Inflammatory macrophage (primary cell): ENCODE measurements at regions not wholly inside any gene's neighbourhood (a gene's known extent, or its start where the extent isn't known, plus 50 kb on each side); places are given as distances from the start of the nearest gene placed in this dataset.
"Not testable (repeated sequence)": the region's sequence is repeated elsewhere in the genome, so short reads cannot be mapped to it uniquely, and the experiment has no call there.

Experiments used
- DNase-seq, 2 donors: peaks; one replicate each; pipeline ENCODE4 v3.0.0-alpha.2; 2020 to 2022

DNA sequence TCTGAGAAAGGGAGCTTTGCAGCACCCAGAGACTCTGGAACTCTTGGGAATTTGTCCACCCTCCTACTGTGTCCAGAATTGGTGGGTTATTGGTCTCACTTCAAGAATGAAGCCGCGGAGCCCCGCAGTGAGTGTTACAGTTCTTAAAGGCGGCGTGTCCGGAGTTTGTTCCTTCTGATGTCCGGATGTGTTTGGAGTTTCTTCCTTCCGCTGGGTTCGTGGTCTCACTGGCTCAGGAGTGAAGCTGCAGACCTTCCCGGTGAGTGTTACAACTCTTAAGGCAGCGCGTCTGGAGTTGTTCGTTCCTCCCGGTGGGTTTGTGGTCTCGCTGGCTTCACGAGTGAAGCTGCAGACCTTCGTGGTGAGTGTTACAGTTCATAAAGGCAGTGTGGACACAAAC, 824.7 kb downstream of the LRRTM4 start:
- not testable (repeated sequence) for DNase-seq

DNA sequence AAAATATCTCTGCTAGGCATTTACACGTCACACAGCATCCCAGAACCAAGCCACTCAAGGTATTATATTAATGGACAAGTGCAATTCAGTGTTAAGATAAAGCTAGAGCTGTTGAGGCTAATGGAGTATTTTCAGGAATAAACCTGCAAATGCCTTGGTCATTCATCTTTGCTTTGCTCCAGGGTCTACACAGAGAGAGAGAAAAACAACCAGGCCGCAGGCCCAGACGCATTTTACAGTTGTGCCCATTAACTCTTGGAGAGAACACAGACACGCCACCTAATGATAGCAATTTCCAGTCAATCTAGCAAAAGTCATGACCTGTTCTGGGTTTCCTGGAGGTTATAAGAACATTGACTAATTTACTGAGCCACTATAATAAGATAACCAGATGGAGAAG, 829.3 kb downstream of the LRRTM4 start:
- no peak for DNase-seq

DNA sequence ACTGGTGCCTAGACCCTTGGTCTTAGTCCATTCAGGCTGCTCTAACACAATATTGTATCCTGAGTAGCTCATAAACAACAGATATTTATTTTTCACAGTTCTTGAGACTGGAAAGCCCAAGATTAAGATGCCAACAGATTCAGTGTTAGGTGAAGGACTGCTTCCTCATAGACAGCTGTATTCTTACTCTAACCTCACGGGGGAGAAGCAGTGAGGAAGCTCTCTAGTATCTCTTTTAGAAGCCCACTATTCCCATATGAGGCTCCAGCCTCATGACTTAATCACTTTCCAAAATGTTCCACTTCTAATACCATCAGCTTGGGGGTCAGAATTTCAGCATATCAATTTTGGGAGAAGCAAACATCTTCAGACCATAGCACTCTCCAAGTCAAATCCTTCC, 833.4 kb downstream of the LRRTM4 start:
- no peak for DNase-seq

DNA sequence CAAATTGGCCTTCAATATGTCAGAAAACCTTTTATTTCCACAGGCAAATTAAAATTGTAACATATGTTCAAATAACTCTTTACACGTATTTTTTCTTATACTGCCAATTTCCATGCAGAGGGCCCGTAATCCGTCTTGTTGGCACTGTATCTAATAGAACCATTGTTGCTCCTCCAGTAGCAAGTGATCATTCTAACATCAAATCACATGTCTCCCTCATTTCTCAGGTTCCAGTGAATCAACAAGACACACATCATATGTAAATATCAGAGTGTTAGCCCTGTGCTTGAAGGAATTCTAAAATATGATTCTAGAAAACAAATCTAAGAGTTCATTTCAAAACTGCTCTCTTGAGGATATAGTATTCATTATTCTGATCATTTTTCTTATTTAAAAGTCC, 834.3 kb downstream of the LRRTM4 start:
- no peak for DNase-seq

DNA sequence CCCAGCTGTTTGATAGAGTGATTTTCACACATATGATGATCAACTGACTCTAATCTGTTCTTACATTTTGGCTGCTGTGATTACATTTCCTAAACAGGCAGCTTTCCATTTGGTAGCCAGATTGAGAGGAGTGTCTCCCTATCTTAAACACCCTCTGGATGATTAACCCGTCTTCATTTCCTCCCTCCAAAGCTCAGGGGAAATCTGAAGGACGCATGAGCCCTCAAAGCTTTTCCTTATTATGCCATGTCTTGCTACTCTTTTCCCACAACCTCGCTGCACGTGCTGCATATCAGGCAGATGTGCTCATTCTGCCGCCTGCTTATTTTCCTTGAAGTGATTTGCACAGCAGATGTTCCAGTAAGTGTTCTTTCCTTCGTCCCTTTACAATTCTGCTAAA, 837.4 kb downstream of the LRRTM4 start:
- DNase-seq = no peak

DNA sequence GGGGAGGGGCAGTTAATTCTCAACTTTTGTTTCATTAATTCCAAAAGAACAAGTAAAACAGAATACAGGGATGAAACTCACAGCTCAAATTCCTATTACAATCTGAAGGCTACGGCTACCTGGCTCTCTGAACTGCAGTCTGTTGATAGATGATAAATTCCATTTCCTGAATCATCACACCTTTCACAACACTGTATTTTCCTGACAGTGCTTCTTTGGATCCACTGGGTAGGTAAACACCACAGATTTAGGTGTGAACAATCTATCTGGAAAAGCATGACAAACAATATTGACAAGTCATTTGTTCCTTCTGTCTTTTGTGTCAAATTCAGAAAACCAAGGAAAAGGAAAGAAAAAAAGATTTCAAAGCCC, 843.2 kb downstream of the LRRTM4 start:
- no peak for DNase-seq

DNA sequence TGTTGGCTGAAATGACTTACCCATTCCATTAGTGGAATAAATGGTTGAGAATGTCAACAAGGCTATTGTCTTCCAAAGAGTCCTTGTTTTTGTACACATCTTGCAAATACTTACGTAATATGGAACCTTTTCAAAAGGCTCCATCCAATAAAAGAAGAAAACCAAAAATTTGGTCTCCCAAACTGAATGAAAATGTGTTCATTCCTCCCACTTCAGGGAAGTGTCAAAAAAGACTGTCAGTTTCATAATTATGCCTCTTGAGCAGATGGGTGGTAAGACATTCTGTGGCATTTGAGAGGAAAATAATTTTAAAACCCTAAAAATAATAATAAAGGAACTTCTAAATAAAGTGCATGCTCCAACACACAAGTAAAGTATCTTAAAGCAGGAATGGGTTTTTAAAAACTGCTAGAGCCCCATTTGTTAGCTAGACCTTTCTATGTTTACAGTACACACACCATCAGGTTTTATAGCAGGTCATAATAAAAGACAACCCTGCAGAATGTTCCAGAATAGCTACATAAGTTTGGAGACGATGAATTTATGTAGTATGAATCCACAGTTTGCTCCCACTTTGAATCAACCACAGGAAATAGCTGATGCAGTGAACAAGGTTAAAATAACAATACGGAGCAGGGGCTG, 843.7 kb downstream of the LRRTM4 start:
- DNase-seq = no peak

DNA sequence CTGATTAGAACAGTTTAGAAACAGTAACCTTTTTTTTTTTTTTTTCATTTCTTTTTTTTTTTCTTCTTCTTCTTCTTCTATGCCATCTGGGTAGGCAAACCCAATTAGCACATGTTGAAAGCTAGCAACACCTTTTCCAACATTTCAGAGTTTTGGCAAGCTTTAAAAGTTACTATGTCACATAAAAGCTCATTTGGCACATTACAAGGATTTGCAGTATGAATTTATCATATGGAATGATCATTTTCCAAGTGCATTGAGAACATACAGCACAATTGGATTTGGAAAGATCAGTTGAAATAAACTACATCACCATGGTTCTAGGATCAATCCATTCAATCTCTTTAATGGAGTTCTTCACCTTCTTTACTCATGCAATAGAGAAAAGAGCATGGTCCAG, 847.0 kb downstream of the LRRTM4 start:
- DNase-seq = no peak

DNA sequence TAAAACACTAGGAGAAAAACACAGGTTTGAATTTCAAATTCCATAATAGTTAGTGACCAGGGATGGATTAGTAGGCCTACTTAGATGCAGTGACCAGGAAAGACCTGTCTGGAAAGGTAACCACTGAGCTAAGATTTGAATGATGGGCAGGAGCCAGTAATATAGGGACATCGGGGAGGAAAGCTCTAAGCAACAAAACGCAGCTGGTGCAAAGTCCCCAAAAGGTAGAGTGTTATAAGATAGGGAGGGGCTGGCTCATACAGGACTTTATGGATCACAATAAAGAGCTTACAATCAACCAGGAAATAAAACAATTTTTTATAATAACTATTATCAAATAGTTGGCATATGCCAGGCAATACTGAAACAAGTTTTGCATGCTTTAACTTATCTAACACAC, 849.4 kb downstream of the LRRTM4 start:
- DNase-seq = no peak

DNA sequence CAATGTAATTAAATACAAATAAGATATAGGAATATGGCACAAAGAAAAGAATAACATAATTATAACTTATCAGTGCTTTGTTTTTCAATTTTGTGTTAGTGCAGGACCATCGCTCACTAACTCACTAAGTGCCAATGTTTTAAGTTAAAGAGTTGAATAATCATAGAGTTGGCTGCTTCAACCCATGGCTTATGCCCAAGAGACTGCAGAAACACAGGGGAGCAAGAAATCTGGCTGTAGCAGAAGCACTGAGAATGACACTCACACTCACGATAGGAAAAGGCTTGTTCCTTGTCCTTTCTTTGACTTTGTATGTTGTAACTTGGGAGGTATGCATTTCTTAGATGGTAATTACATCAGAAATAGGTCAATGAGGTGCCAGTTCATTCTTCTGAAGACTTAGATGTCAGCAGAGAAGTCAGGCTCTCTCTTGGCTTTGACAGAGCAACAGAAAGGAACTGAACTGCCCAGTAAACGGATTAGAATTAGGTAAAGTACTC, 852.2 kb downstream of the LRRTM4 start:
- no peak for DNase-seq

DNA sequence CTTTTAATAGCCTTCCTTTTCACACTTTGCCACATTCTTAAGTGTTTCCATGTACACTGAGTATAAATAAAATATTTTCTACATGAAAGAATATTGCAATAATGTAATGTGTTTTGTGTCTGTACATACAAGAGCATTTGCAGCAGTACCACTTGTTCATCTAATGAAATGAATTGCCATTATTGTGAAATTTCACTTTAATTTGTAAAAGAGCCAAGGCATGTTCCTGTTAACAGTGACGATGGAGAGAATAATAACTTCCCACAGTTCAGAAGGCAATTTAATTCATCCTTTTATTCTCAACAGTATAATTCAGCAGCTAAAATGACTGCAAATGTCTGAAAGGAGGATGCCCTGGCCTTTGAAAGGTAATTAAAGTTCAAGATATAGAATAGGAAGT, 853.9 kb downstream of the LRRTM4 start:
- DNase-seq = no peak

DNA sequence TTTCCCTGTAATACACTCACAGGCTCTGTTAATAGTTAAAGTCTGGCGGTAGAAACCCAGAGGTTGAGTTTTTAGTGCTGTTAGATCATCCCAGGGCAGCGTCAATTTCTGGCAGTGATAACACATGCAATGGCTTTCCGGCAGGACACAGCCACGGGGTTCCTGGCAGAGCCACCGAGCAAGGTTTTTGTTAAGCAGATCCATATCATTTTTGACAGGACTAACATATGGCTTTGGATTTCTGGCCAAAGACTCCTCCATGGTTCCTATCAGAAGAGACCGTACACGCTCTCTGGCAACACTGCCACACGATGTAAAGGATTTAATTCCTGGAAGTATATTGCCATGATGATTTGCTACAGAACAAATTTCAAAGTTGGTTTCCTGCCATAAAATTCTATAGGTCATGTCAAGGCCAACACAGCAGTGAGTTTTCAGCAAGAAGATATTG, 854.3 kb downstream of the LRRTM4 start:
- no peak for DNase-seq

DNA sequence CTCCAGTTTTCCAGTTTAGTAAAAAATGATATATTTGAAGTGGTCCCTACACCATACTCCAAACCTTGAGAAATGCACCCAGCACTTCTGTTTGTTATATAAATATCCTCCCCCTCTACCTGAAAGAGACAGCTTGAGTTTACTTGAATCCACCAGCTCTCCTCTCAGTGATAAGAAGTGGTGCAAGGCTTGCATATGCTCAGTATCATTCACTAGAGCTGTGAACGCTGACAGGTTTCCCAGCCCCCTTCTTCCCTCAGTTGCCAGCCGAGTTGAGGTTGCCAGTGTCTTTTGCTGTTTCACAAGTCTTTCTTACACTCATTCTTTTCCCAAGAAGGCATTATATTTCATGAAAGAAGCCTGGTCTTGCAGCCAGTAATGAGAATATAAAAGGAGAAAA, 880.0 kb downstream of the LRRTM4 start:
- DNase-seq = no peak

DNA sequence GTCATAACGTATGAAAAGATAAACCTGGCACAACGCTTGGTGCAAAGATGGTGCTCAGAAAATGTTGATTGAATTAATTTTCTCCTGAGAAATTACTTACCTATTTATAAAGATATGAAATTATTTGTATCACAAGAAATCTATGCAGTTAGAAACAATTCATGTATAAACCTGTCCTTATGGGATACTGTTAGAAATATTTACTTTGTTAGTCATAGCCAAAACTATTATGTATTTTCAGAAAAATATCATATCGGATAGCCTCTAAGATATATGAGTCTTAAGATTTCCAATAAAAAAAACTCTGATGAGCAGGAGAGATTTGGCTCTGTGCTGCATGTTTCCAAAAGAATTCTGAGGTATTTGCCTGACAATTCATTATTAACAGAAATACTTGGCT, 880.7 kb downstream of the LRRTM4 start:
- no peak for DNase-seq

DNA sequence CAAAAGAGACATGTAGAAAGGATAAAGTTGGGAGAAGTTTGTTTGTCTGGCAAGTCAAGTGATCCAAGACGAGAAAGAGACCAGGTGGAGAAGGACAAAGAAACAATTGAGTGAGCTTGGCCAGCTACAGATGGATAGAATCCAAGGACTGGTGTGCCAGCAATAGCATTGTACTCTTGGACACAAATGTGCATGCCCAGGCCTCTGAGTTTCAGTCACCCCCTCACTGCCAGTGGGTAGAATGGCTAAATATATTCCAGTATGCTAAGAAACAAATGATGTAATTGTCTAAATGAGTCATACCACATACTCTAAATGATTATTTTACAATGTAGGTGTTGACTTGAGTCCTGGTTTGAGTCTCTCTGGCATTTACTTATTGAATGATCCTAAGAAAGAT, 881.3 kb downstream of the LRRTM4 start:
- no peak for DNase-seq

DNA sequence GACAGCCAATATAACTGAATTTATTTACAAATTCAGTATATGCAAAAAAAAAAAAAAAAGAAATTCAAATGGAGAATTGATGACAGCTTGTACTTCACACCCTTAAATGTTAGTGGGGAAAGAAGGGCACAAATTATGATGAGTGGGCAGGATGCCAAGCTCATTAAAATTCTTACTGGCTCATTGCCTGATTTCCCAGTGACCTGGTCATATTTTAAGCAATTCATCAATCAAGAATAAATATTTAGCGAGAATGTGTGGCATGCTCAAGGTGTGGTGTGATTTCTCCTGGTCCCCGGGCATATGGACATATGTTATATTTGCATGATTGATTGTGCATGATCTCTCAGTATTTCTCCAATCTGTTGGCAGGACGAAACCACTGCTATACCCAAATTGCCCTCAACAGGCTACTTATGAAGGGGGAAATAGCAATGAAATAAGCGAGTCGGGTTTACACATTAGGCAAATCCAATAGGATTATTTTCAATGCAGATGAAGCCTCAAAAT, 883.0 kb downstream of the LRRTM4 start:
- no peak for DNase-seq

DNA sequence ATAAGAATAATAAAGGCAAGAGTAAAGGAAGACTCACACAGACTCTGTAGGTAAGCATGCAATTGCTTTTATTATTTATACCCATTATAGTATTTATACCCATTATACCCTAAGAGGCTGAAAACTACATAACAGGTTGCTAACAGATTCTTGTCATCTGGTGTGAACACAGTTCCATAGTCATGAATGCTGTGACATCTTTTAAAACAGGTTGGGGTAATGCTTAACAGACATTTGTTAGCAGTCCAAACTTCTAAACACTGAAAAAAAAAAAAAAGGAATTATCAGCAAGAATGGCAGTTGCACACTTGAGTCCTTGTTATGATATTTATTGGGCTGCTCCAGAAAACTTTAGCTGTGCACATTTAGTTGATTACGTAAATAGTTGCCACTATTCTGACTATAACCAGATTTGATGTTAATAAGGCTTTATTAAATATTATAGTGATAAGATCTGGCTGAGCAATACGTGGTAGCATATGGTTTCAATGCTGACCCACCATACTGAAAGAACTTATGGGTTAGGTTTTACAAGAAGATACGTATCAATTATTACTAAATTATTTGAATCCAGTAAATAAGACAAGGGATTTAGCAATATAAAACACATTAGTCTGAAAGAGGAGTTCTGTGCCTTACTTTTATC, 888.8 kb downstream of the LRRTM4 start:
- no peak for DNase-seq

DNA sequence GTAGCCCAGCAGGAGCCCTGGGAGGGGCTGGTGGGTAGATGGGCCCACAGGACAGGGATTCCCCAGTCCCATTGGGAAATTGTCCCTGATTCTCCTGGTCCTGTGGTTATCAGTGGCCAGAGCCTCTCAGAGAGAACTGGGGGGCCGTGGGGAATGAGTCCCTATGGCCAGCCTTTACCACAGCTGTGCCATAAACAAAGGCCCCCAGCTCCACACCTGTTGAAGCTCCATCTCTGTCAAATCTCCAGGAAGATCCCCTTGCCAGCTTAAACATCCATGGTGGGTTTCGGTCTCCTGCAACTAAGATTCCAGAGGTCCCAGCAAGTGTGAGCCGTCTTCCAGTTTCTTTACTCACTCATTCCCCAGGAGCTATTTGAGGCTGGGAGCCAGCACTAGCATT, 897.1 kb downstream of the LRRTM4 start:
- DNase-seq = no peak

DNA sequence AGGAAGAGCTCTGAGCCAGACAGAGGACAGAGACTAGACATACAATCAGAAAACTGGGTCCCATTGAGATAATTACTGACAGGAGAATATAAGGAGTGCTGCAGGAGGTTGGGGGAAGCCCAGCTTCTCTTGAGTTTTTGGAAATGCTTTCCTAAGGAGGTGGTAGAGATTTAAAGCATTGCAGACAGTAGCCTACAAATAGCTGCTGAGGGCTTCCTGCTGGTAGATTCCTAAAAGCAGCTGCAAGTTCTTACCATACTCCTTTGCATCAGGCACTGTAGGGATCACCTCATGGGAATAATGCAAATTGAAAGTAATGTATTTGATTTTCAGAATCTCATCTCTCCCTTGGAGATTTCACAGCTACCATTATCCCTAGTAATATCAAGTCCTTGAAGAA, 902.6 kb upstream of the GCFC2 start:
- no peak for DNase-seq

DNA sequence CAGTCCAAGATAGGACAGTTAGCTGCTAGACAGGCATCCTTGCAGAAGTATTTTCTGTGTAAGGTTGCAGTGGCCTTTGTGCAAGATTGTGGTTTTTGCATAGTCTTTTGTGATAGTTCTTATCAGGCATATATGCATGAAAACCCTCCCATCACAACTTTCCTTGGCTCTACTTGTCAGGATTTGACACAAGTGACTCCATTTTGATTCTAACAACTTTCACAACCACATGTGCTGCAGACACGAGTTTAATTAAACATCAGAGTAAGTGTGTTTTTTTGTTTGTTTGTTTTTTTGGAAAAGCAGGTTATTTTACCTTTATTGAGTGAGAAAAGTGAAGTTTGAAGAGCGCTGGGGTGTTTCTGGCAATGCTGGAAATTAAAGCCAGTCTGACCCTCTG, 902.0 kb upstream of the GCFC2 start:
- no peak for DNase-seq

DNA sequence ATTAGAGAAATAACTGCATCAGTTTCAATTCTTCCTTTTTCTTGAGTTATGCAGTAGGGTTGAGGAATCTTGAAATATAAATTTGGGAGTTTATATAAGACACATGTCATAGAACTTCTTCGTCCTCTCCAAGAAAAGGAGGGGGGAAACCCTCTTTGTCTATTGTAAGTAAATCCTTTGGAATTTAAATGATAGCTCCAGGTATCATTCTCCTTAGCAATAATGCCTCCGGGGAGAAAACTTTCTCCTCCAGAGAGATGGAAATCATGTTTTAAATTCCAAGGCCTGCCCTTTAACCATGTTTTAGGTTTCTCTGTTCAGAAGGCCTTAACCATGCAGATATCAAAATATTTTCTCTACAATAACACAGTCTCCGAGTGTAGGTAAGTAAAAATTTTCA, 899.7 kb upstream of the GCFC2 start:
- no peak for DNase-seq

DNA sequence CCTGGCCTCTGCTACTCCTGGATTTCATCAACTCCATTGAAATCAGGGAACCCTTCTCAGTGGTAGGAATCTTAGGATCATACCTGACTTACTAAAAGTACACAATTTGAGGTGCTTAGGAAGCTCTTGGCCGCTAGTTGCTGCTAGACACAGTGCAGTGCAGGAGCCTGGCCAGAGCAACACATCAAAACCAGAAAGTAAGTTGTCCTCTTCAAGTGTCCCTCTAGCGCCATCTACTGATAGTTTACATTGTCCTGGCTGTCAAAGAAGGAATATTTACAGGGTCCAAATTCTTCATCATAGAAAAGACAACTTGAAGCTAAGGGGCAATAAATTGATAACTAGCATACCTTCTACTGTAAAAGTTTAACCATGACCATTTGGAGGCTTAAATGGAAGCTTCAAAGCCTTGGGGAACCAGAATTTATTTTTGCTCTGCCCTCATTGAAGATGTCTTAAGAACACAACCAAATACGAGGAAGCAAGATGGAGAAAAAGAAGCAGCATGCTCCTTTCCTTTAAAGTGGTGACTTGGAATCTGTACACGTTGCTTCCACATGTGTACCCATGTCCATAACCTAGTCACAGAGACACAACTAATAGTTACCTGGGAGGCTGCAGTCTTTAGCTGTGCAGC, 889.1 kb upstream of the GCFC2 start:
- DNase-seq = peak; percentile 35 to 55

DNA sequence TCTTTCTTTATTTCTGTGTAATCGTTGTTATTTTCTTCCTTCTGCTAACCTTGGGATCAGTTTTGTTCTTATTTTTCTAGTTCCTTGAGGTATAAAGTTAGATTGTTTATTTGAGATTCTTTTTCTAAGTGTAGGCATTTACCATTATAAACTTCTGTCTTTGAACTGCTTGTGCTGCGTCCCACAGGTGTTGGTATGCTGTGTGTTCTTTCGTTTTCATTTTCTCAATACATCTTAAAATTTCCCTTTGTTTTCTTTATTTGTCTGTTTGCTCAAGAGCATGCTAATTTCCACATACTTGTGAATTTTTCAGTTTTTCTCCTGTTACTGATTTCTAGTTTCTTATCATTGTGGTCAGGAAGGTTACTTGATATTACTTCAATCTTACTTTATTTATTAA, 873.8 kb upstream of the GCFC2 start:
- DNase-seq = no peak

DNA sequence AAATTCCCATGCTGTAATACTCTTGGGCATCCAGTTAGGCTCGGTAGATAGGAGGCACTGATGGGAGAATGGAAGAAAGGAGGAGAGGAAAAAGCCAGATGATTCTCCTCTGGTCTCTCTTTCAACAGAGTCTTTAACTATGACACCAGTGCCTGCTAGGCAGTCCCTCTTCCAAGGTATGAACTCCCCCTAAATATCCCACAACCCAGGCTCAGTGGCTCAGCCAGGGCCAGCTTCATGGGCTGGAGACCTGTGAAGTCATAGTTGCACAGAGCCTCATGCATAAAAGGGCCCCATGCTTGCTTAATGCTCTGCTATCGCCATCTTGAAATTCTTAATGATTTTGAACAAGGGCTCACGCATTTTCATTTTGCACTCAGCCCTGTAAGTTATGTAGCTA, 869.2 kb upstream of the GCFC2 start:
- DNase-seq = no peak
